HG02852 (cell line): ENCODE measurements at regions not wholly inside any gene's neighbourhood (a gene's known extent, or its start where the extent isn't known, plus 50 kb on each side); places are given as distances from the start of the nearest gene placed in this dataset.

Source experiments
- ATAC-seq: cut with Tn5 transposase; IDR thresholded peaks from one replicate; pipeline ENCODE4 v1.9.1; 2021; ENCODE audit warnings: mild to moderate bottlenecking, moderate library complexity; ENCODE audit not compliant: unreplicated experiment

- no peak for ATAC-seq
Observed at GRCh38 chr1:106457368-106457767, 599.1 kb upstream of the PRMT6 start.

- no peak for ATAC-seq
Observed at GRCh38 chr1:106458866-106459265, 597.6 kb upstream of the PRMT6 start.

DNA sequence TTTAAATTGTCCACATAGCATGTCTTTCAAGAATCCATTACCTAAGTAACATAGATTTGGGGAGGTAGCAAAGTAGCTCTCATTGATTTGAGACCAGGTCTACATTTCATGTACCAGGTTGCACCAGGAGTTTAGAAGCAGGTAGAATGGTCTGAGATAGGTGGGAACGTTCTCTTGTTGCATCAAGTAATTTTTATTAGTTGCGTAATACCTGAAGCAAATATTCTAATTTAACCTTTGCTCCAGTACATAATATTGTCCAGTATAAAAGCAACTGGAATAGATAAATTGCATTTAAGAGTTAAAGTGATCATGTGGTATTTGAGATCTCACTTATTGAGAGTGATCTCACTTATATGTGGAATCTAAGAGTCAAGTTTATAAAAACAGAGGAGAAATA, 597.1 kb upstream of the PRMT6 start:
- no peak for ATAC-seq

DNA sequence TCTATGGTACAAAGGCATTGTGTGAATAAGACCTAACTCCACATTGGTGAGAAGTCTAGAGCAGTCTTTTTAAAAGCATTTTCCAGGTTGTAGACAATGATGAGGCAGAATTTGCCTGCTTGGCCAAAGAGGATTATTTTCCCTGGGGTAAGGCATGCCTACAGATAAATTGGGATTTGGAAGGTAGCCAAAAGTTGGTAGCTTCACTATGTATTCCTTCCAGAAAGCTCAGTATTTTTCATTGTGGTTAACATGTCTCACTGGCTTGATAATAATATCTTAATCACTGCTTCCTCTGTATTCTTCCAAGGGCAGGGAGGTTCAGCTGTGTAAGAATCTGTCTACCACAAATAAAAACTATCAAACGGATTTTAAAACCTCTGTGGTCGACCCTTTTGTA, 590.8 kb upstream of the PRMT6 start:
- no peak for ATAC-seq

DNA sequence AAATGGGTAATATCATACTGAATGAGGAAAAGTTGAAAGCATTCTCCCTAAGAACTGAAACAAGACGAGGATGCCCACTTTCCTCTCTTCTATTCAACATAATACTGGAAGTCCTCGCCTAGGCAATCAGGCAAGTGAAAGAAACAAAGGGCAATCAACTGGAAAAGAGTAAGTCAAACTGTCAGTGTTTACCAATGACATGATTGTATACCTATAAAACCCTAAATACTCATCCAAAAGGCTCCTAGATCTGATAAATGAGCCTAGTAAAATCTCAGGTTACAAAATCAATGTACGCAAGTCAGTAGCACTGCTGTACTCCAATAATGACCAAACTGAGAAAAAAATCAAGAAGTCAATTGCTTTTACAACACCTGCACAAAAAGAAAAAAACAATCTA, 575.8 kb upstream of the PRMT6 start:
- no peak for ATAC-seq

- ATAC-seq: no peak
Observed at GRCh38 chr1:106492880-106493279, 563.6 kb upstream of the PRMT6 start.

DNA sequence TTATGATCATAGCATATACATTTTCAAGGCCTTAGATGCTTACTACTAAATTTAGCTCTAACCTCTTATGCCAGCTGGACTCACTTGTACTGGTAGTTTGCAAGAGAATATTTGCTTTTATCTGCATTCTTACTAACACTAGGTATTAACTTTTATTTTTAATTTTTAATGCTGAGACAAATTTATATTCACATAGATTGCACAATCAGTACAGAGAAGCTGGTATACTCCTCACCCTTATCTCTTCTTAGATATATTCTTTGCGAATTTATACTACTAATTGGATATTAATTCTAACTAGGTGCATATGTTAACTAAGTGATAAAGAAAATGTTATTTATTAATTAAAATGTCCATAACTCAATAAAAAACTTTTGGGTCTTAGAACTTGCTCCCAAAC, 561.8 kb upstream of the PRMT6 start:
- no peak for ATAC-seq

- no peak for ATAC-seq
Observed at GRCh38 chr1:106498238-106498637, 558.2 kb upstream of the PRMT6 start.

DNA sequence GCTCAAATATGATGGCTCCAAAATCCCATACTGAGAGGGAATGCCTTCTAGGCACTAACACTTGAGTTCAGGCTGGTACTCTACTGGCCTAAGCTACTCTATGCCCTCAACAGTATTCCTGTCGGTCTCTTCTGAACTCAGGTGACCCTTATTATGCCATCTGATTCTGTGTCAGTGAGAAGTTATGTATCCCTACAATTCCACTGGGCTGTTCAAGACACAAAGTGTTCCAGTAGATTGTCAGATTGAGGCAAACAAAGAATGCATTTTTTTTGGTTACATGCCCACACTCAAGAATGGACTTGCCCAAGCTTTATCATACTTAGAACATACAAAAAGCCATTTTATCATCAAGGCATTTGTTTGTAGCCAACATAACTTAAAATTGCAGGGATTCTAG, 553.8 kb upstream of the PRMT6 start:
- no peak for ATAC-seq

GRCh38 chr1:106515375-106515774, 541.1 kb upstream of the PRMT6 start:
- no peak for ATAC-seq

DNA sequence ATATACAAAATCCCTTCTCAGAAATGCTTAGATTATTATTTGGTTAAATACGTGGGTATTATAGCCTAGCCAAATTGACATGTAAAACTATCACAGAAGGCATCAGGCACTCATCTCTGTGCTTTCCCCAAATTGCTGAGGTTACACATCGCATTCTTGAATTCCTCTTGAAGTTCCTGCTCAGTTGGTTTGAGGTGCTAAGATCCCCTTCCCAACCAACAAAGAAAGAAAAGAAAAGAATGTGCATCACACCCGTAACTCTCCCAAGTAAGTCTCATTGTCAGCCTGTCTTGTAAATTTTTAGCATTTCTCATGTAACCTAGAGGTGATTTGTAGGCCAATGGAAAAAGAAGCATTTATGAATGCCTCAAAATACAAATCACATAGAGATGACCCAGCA, 539.2 kb upstream of the PRMT6 start:
- ATAC-seq: no peak

DNA sequence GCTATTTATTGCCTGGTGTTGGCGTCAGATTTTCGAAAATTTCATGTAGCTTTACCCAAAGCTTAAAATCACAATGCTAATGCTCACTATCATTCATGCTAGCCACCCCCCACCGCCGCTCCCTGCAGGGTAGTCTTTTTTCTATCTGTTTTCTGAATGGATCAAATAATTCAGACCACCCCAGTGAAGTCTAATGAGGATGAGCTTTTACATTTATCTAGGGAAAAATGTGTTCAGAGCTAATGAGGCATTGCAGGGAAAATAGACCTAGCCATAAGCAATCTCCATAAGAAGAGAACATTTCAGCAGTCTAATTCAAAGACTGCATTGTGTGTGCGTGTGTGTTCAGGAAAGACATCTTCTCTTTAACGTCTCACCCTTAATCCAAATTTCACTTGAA, 533.0 kb upstream of the PRMT6 start:
- ATAC-seq: no peak

DNA sequence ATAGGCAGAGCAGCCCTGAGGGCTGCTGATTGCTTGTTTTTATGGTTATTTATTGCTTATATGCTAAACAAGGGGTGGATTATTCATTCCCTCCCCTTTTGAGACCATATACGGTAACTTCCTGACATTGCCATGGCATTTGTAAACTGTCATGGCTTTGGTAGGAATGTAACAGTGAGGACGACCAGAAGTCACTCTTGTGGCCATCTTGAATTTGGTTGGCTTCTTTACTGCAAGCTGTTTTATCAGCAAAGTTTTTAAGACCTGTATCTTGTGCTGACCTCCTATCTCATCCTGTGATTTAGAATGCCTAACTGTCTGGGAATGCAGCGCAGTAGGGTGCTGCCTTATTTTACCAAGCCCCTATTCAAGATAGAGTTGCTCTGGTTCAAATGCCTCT, 531.8 kb upstream of the PRMT6 start:
- ATAC-seq: no peak

DNA sequence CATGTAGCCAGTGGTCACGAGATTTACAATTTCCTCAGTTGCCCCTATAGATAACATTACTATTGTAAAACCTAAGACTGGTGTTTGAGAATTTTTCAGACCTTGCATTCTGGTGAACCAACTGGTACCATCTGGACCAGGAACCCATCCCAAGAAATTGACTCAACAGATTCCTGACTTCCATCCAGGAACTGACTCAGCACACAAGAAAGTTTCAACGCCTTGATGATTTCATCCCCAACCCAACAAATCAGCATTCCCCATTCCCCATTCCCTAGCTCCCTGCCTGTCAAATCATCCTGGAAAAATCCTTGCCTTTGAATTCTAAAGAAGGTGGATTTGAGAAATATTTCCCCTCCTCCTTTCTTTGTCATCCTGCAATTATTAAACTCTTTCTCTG, 529.8 kb upstream of the PRMT6 start:
- ATAC-seq: no peak

- ATAC-seq: no peak
Observed at GRCh38 chr1:106534612-106535011, 521.9 kb upstream of the PRMT6 start.

GRCh38 chr1:106536741-106537140, 519.7 kb upstream of the PRMT6 start:
- ATAC-seq: no peak

DNA sequence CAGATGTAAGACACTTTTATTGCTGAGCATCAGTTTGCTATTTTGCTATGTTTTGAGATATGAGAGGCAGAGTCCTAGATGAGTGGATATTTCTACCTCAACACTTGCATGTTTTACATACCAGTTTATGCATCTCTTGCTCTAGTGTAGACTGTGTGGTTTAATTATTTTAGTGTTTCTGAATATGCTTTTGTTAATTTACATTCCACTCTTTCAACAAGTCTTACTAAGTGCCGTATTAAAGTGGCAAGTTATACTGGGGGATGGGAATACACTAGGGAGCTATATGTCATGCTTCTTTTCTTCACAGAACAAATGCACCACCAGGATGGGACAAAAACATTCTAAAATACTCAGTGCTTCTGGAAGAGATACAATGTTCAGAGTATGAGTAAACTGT, 507.7 kb upstream of the PRMT6 start:
- no peak for ATAC-seq

- ATAC-seq: no peak
Observed at GRCh38 chr1:106554294-106554693, 502.2 kb upstream of the PRMT6 start.

GRCh38 chr1:106555571-106555970, 500.9 kb upstream of the PRMT6 start:
- ATAC-seq: no peak

- ATAC-seq: no peak
Observed at GRCh38 chr1:106564192-106564591, 492.3 kb upstream of the PRMT6 start.

- no peak for ATAC-seq
Observed at GRCh38 chr1:106568201-106568974, 488.1 kb upstream of the PRMT6 start.

DNA sequence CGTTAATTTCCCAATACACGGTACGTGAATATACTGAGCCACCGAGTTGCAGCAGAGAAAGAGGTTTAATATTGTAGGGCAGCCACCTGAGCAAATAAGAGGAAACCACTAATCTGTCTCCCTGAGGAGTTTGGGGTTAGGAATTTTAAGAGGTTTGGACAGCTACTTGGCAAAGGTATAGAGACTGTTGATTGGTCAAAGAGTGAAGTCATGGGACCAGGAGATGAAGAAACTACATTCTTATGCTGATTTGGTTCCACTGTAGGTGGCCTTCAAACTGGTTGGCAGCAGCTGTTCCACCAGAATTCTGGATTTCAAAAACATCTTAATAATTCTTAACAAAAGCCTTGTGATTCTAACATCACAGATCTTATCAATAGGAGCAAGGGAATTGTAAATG, 485.4 kb upstream of the PRMT6 start:
- ATAC-seq: no peak

GRCh38 chr1:106584107-106584506, 472.4 kb upstream of the PRMT6 start:
- ATAC-seq: no peak
